ENCODE measurements at regions not wholly inside any gene's neighbourhood (a gene's known extent, or its start where the extent isn't known, plus 50 kb on each side); places are given as distances from the start of the nearest gene placed in this dataset.

GRCh38 chr2:8346706-8347430 is 335.0 kb upstream of the ID2 start:
- TF ChIP-seq CTCF (IDR thresholded peaks at IDR 0.05; ENCODE audit: low read depth, low read length, missing input control) (no peak), REST (IDR thresholded peaks at IDR 0.05) (no peak), MAX (IDR thresholded peaks at IDR 0.05) (no peak), YY1 (IDR thresholded peaks at IDR 0.05) (no peak), SP1 (IDR thresholded peaks at IDR 0.05) (no peak), HNF4G (IDR thresholded peaks at IDR 0.05) (no peak), TAF1 (conservative IDR thresholded peaks at IDR 0.05) (no peak), ATF3 (IDR thresholded peaks at IDR 0.05) (no peak), RAD21 (IDR thresholded peaks at IDR 0.05) (no peak), JUND (IDR thresholded peaks at IDR 0.05) (no peak), GABPA (IDR thresholded peaks at IDR 0.05 in 1 of 2, conservative IDR thresholded peaks at IDR 0.05 in 1 of 2) (no peak)
